ENCODE measurements at regions not wholly inside any gene's neighbourhood (a gene's known extent, or its start where the extent isn't known, plus 50 kb on each side); places are given as distances from the start of the nearest gene placed in this dataset.

DNA sequence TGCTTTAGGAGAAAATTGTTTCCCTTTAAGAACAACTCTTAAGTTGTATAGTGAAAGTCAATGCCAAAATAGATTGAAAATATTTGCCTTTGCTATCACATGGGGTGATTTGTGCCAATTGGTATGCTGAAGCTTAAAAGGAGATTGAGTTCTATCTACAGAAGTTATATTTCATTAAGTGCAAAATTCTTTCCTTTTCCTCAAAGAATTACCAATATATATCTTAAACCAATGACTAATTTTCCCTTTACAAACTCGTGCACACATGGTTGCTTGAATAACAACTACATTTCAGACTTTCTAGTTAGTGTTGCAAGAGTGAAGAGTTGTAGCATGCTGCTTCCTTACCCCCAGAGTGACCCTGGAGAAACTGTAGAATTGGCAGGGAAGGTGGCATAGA is 990.0 kb upstream of the PABPC4L start:
- TF ChIP-seq, protein P1, sequence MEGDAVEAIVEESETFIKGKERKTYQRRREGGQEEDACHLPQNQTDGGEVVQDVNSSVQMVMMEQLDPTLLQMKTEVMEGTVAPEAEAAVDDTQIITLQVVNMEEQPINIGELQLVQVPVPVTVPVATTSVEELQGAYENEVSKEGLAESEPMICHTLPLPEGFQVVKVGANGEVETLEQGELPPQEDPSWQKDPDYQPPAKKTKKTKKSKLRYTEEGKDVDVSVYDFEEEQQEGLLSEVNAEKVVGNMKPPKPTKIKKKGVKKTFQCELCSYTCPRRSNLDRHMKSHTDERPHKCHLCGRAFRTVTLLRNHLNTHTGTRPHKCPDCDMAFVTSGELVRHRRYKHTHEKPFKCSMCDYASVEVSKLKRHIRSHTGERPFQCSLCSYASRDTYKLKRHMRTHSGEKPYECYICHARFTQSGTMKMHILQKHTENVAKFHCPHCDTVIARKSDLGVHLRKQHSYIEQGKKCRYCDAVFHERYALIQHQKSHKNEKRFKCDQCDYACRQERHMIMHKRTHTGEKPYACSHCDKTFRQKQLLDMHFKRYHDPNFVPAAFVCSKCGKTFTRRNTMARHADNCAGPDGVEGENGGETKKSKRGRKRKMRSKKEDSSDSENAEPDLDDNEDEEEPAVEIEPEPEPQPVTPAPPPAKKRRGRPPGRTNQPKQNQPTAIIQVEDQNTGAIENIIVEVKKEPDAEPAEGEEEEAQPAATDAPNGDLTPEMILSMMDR (IDR thresholded peaks at IDR 0.05; ENCODE audit: unreplicated experiment): no peak
- H3K9me3 Mint-ChIP-seq (ENCODE audit: unreplicated experiment): no peaks in the 10 kb centered on the region
- no peak for DNase-seq (ENCODE audit: low spot score)
- no peak overlapping the region for H3K4me3 Mint-ChIP-seq (ENCODE audit: unreplicated experiment)
- H3K4me1 Mint-ChIP-seq (ENCODE audit: unreplicated experiment): no peaks in the 10 kb centered on the region
- H3K27me3 Mint-ChIP-seq (ENCODE audit: unreplicated experiment): no peaks in the 10 kb centered on the region
- H3K27ac Mint-ChIP-seq (ENCODE audit: unreplicated experiment): no peak overlapping the region
- H3K36me3 Mint-ChIP-seq (ENCODE audit: low read depth, unreplicated experiment): no peaks in the 10 kb centered on the region

DNA sequence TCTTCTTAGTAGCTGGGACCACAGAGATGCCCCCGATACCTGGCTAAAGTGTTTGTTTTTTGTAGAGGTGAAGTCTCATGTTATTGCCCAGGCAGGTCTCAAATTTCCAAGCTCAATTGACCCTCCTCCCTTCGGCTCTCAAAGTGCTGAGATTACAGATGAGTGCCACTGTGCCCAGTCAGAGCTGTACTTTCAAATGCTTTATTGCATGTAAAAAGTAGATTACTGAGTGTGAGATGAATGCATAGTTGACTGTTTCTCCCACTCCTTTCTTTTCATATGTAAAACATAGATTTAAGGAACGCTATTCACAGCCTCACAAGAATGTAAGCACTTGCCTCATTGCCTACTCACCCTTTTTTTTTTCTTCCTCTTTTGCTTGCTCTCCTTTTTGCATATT is 984.4 kb upstream of the PABPC4L start:
- DNase-seq (ENCODE audit: low spot score): no peak
- no peaks in the 10 kb centered on the region for H3K9me3 Mint-ChIP-seq (ENCODE audit: unreplicated experiment)
- H3K27ac Mint-ChIP-seq (ENCODE audit: unreplicated experiment): no peak overlapping the region
- no peak overlapping the region for H3K4me3 Mint-ChIP-seq (ENCODE audit: unreplicated experiment)
- H3K36me3 Mint-ChIP-seq (ENCODE audit: low read depth, unreplicated experiment): no peaks in the 10 kb centered on the region
- no peaks in the 10 kb centered on the region for H3K4me1 Mint-ChIP-seq (ENCODE audit: unreplicated experiment)
- TF ChIP-seq, protein P1 (IDR thresholded peaks at IDR 0.05; ENCODE audit: unreplicated experiment): no peak
- no peaks in the 10 kb centered on the region for H3K27me3 Mint-ChIP-seq (ENCODE audit: unreplicated experiment)

DNA sequence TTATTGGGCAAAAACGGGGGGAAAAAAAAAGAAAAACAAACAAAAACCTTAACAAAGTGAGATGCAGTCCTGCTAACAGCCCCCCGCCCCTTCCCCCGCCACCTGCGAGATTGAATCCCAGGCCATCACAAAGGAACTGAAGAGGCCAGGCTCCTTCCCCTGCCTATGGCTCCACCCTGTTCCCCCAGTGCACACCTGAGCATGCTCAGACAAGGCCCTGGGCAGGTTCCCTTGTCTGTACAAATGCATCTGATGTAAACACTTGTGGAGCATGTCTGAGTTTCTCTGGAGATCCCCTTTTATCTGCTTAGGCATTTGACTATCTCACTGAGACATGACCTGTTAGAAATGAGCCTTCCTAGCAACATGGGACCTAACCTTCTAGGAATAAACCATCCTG is 983.7 kb upstream of the PABPC4L start:
- TF ChIP-seq, protein P1 (IDR thresholded peaks at IDR 0.05; ENCODE audit: unreplicated experiment): no peak
- no peak for DNase-seq (ENCODE audit: low spot score)
- H3K4me1 Mint-ChIP-seq (ENCODE audit: unreplicated experiment): no peaks in the 10 kb centered on the region
- H3K27me3 Mint-ChIP-seq (ENCODE audit: unreplicated experiment): peaks cover 1% of the 10 kb centered on the region
- H3K9me3 Mint-ChIP-seq (ENCODE audit: unreplicated experiment): no peaks in the 10 kb centered on the region
- H3K4me3 Mint-ChIP-seq (ENCODE audit: unreplicated experiment): no peak overlapping the region
- no peaks in the 10 kb centered on the region for H3K36me3 Mint-ChIP-seq (ENCODE audit: low read depth, unreplicated experiment)
- no peak overlapping the region for H3K27ac Mint-ChIP-seq (ENCODE audit: unreplicated experiment)

DNA sequence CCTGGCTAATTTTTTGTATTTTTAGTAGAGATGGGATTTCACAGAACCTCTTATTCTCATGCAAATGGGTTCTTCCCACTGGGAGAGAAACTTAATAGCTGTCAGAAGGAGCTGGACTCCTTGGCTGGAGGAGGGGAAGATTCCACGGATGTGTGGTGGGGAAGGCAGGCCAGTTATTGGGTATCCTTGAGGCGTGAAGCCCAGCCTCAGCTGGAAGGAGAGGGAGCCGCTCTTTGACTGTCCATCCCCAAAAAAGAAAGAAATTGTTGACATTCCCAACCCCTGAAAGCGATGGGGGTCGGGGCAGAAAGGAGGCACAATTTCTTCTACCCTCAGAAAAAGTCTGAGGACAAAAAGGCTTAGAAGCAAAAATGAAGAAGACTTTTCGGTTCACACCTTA is 983.1 kb upstream of the PABPC4L start:
- DNase-seq (ENCODE audit: low spot score): no peak

DNA sequence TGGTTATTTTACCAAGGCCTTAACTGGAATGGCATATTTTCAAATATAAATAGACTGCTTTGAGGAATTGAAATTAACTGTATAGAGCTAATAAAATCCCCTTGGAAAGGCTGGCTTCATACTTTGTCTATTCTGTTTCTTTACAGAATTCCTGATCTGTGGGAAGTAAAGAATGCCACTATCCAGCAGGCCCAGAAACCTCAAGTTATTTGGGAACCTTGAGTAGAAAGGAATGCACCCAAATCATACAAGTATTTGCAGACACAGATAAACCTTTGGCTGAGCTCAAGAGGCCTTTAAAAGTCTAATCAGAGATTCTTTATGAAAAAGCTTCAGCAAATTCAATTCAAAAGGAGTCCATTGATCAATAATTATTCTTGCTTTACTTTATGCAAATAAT is 975.7 kb upstream of the PABPC4L start:
- Mint-ChIP-seq H3K4me1 (ENCODE audit: unreplicated experiment) (no peaks in the 10 kb centered on the region), H3K27me3 (ENCODE audit: unreplicated experiment) (peaks cover 3% of the 10 kb centered on the region), H3K27ac (ENCODE audit: unreplicated experiment) (no peak overlapping the region), H3K4me3 (ENCODE audit: unreplicated experiment) (no peak overlapping the region), H3K36me3 (ENCODE audit: low read depth, unreplicated experiment) (no peaks in the 10 kb centered on the region), H3K9me3 (ENCODE audit: unreplicated experiment) (no peaks in the 10 kb centered on the region)
- TF ChIP-seq, protein P1 (IDR thresholded peaks at IDR 0.05; ENCODE audit: unreplicated experiment): no peak
- DNase-seq (ENCODE audit: low spot score): no peak

More for the DNA sequence above, 983.1 kb upstream of the PABPC4L start:
- Mint-ChIP-seq H3K27me3 (ENCODE audit: unreplicated experiment) (peaks cover 3% of the 10 kb centered on the region), H3K4me1 (ENCODE audit: unreplicated experiment) (no peaks in the 10 kb centered on the region), H3K36me3 (ENCODE audit: low read depth, unreplicated experiment) (no peaks in the 10 kb centered on the region), H3K27ac (ENCODE audit: unreplicated experiment) (no peak overlapping the region), H3K9me3 (ENCODE audit: unreplicated experiment) (no peaks in the 10 kb centered on the region), H3K4me3 (ENCODE audit: unreplicated experiment) (no peak overlapping the region)
- TF ChIP-seq, protein P1 (IDR thresholded peaks at IDR 0.05; ENCODE audit: unreplicated experiment): no peak

Data from endothelial cell (in vitro differentiated cells).